Activated CD8-positive, alpha-beta memory T cell treated with anti-CD3 and anti-CD28 coated beads, Interleukin-2, amount 50 U/mL, for 4 hours (primary cell): ENCODE measurements at regions not wholly inside any gene's neighbourhood (a gene's known extent, or its start where the extent isn't known, plus 50 kb on each side); places are given as distances from the start of the nearest gene placed in this dataset.

Experiments used
- DNase-seq: peaks from one replicate; pipeline ENCODE4 v3.0.0-alpha.2; 2020

- DNase-seq: no peak
Measured at GRCh38 chr12:128047266-128048060, 219.5 kb upstream of the TMEM132C start.

GRCh38 chr12:128052331-128052730 is 214.6 kb upstream of the TMEM132C start:
- DNase-seq: no peak

GRCh38 chr12:128052777-128053176 is 214.2 kb upstream of the TMEM132C start:
- DNase-seq: no peak

- no peak for DNase-seq
Measured at GRCh38 chr12:128055567-128055966, 211.4 kb upstream of the TMEM132C start.

- DNase-seq: no peak
Measured at GRCh38 chr12:128056136-128056801, 210.7 kb upstream of the TMEM132C start.

GRCh38 chr12:128057586-128057985 is 209.4 kb upstream of the TMEM132C start:
- DNase-seq: no peak

GRCh38 chr12:128059621-128060370 is 207.2 kb upstream of the TMEM132C start:
- no peak for DNase-seq

- DNase-seq: no peak
Measured at GRCh38 chr12:128068211-128068610, 198.8 kb upstream of the TMEM132C start.

- DNase-seq: no peak
Measured at GRCh38 chr12:128069359-128069997, 197.5 kb upstream of the TMEM132C start.

- DNase-seq: no peak
Measured at GRCh38 chr12:128073937-128074336, 193.0 kb upstream of the TMEM132C start.

GRCh38 chr12:128075332-128075731 is 191.6 kb upstream of the TMEM132C start:
- DNase-seq: no peak

GRCh38 chr12:128076188-128076587 is 190.8 kb upstream of the TMEM132C start:
- DNase-seq: no peak

GRCh38 chr12:128077211-128077916 is 189.6 kb upstream of the TMEM132C start:
- DNase-seq: no peak

- DNase-seq: no peak
Measured at GRCh38 chr12:128077917-128078298, 189.1 kb upstream of the TMEM132C start.

GRCh38 chr12:128078301-128078971 is 188.5 kb upstream of the TMEM132C start:
- no peak for DNase-seq

GRCh38 chr12:128079446-128079845 is 187.5 kb upstream of the TMEM132C start:
- no peak for DNase-seq

GRCh38 chr12:128083132-128083729 is 183.7 kb upstream of the TMEM132C start:
- DNase-seq: no peak

- DNase-seq: no peak
Measured at GRCh38 chr12:128088926-128089325, 178.0 kb upstream of the TMEM132C start.

GRCh38 chr12:128089961-128090360 is 177.0 kb upstream of the TMEM132C start:
- no peak for DNase-seq

GRCh38 chr12:128091101-128091720 is 175.8 kb upstream of the TMEM132C start:
- DNase-seq: no peak

- DNase-seq: no peak
Measured at GRCh38 chr12:128091951-128092382, 175.0 kb upstream of the TMEM132C start.
